WTC11 (cell line): ENCODE measurements at regions not wholly inside any gene's neighbourhood (a gene's known extent, or its start where the extent isn't known, plus 50 kb on each side); places are given as distances from the start of the nearest gene placed in this dataset.

Experiments used
- ATAC-seq: fragments of 200-7000 bp; cut with Tn5 transposase; 2 replicates; pipeline ENCODE4 v1.10.0; 2021; ENCODE audit warnings: mild to moderate bottlenecking, moderate library complexity
- CTCF ChIA-PET: fragments of 300-600 bp; sonication (Branson Sonifier 250); formaldehyde crosslinking; loops from one replicate; lab custom pipeline; 2021; ENCODE audit warnings: antibody characterized with exemption; lab: Charles Lee
- POLR2A ChIA-PET: fragments of 350-600 bp; sonication (Branson Sonifier 250); formaldehyde crosslinking; loops from one replicate; lab custom pipeline; 2021; ENCODE audit warnings: antibody characterized with exemption; lab: Charles Lee
- DNase-seq: peaks from one replicate; pipeline ENCODE4 v3.0.0; 2021; ENCODE audit warnings: low spot score
- H3K27ac Mint-ChIP-seq: 2 replicates; pipeline ENCODE4 v1.8.0; 2021; ENCODE audit warnings: mixed read lengths
- H3K27me3 Mint-ChIP-seq: 2 replicates; pipeline ENCODE4 v1.8.0; 2021; ENCODE audit warnings: low read depth, mild to moderate bottlenecking, moderate library complexity, mixed read lengths
- H3K36me3 Mint-ChIP-seq: 2 replicates; pipeline ENCODE4 v1.8.0; 2021; ENCODE audit warnings: mixed read lengths
- H3K4me1 Mint-ChIP-seq: 2 replicates; pipeline ENCODE4 v1.8.0; 2022; ENCODE audit warnings: mixed read lengths
- H3K4me3 Mint-ChIP-seq: 2 replicates; pipeline ENCODE4 v1.8.0; 2021; ENCODE audit warnings: mild to moderate bottlenecking, moderate library complexity, mixed read lengths
- H3K9me3 Mint-ChIP-seq: 2 replicates; pipeline ENCODE4 v1.8.0; 2021; ENCODE audit warnings: mixed read lengths
- CREM ChIP-seq: sonication (generic); formaldehyde crosslinking; IDR thresholded peaks from 2 replicates; pipeline ENCODE4 v1.8.1; 2022; ENCODE audit warnings: mild to moderate bottlenecking, missing genetic modification reagents, moderate library complexity
- ESRRA ChIP-seq: sonication (generic); formaldehyde crosslinking; IDR thresholded peaks from 2 replicates; pipeline ENCODE4 v1.8.1; 2022; ENCODE audit warnings: mild to moderate bottlenecking, missing genetic modification reagents, borderline replicate concordance
- FOXJ3 ChIP-seq: sonication (generic); formaldehyde crosslinking; IDR thresholded peaks from 2 replicates; pipeline ENCODE4 v1.9.0; 2021; ENCODE audit warnings: missing genetic modification reagents, mild to moderate bottlenecking, borderline replicate concordance
- FOXP1 ChIP-seq: sonication (generic); formaldehyde crosslinking; IDR thresholded peaks from 2 replicates; pipeline ENCODE4 v1.8.0; 2022; ENCODE audit warnings: missing genetic modification reagents, mild to moderate bottlenecking, moderate library complexity, borderline replicate concordance
- GRHL2 ChIP-seq: fragments of 250-450 bp; sonication (Bioruptor Pico); IDR thresholded peaks from 2 replicates; pipeline ENCODE4 v1.8.0; 2022; ENCODE audit warnings: mild to moderate bottlenecking, moderate library complexity; ENCODE audit not compliant: insufficient replicate concordance, severe bottlenecking
- NFE2L1 ChIP-seq: sonication (generic); formaldehyde crosslinking; IDR thresholded peaks from 2 replicates; pipeline ENCODE4 v1.8.1; 2023; ENCODE audit warnings: missing genetic modification reagents
- NFYB ChIP-seq: sonication (generic); formaldehyde crosslinking; conservative IDR thresholded peaks from 2 replicates; pipeline ENCODE4 v1.8.0; 2022; ENCODE audit warnings: low read depth, missing genetic modification reagents
- NR3C1 ChIP-seq: sonication (generic); formaldehyde crosslinking; conservative IDR thresholded peaks from 2 replicates; pipeline ENCODE4 v1.8.1; 2023; ENCODE audit warnings: low read depth, mild to moderate bottlenecking, missing genetic modification reagents
- OVOL2 ChIP-seq: fragments of 250-450 bp; sonication (Bioruptor Pico); IDR thresholded peaks from 2 replicates; pipeline ENCODE4 v1.9.0; 2021; ENCODE audit warnings: mild to moderate bottlenecking, borderline replicate concordance
- RELA ChIP-seq: sonication (generic); formaldehyde crosslinking; IDR thresholded peaks from 2 replicates; pipeline ENCODE4 v1.8.1; 2022; ENCODE audit warnings: missing genetic modification reagents, mild to moderate bottlenecking, borderline replicate concordance
- SMAD3 ChIP-seq: sonication (generic); formaldehyde crosslinking; IDR thresholded peaks from 2 replicates; pipeline ENCODE4 v1.8.0; 2022; ENCODE audit warnings: missing genetic modification reagents, mild to moderate bottlenecking, borderline replicate concordance
- SMAD4 ChIP-seq: sonication (generic); formaldehyde crosslinking; IDR thresholded peaks from 2 replicates; pipeline ENCODE4 v1.8.0; 2022; ENCODE audit warnings: mild to moderate bottlenecking, missing genetic modification reagents
- SP1 ChIP-seq: sonication (generic); formaldehyde crosslinking; conservative IDR thresholded peaks from 2 replicates; pipeline ENCODE4 v1.8.1; 2022; ENCODE audit warnings: missing genetic modification reagents
- TF ChIP-seq, protein P1 (sequence below): sonication (generic); formaldehyde crosslinking; IDR thresholded peaks from 2 replicates; pipeline ENCODE4 v1.8.1; 2022; ENCODE audit warnings: low read depth, mild to moderate bottlenecking, moderate library complexity, missing genetic modification reagents, borderline replicate concordance
- TF ChIP-seq, protein P2 (sequence below): sonication (generic); formaldehyde crosslinking; IDR thresholded peaks from 2 replicates; pipeline ENCODE4 v1.8.1; 2023; ENCODE audit warnings: mild to moderate bottlenecking, missing genetic modification reagents
- TF ChIP-seq, protein P3 (sequence below): sonication (generic); formaldehyde crosslinking; IDR thresholded peaks from 2 replicates; pipeline ENCODE4 v1.8.0; 2022; ENCODE audit warnings: mild to moderate bottlenecking, missing genetic modification reagents
- TF ChIP-seq, protein P4 (sequence below): sonication (generic); formaldehyde crosslinking; IDR thresholded peaks from 2 replicates; pipeline ENCODE4 v1.8.1; 2023; ENCODE audit warnings: mild to moderate bottlenecking, missing genetic modification reagents, moderate library complexity
- TF ChIP-seq, protein P5 (sequence below): sonication (generic); formaldehyde crosslinking; IDR thresholded peaks from 2 replicates; pipeline ENCODE4 v1.8.0; 2023; ENCODE audit warnings: mild to moderate bottlenecking, missing genetic modification reagents
- TF ChIP-seq, protein P6 (sequence below): sonication (generic); formaldehyde crosslinking; IDR thresholded peaks from 2 replicates; pipeline ENCODE4 v1.8.0; 2022; ENCODE audit warnings: mild to moderate bottlenecking, missing genetic modification reagents
- TF ChIP-seq, protein P7 (sequence below): sonication (generic); formaldehyde crosslinking; IDR thresholded peaks from 2 replicates; pipeline ENCODE4 v1.8.0; 2023; ENCODE audit warnings: missing genetic modification reagents
- TF ChIP-seq, protein P8 (sequence below): fragments of 250-450 bp; sonication (Bioruptor Pico); IDR thresholded peaks from 2 replicates; pipeline ENCODE4 v1.9.0; 2021; ENCODE audit warnings: mild to moderate bottlenecking

DNA sequence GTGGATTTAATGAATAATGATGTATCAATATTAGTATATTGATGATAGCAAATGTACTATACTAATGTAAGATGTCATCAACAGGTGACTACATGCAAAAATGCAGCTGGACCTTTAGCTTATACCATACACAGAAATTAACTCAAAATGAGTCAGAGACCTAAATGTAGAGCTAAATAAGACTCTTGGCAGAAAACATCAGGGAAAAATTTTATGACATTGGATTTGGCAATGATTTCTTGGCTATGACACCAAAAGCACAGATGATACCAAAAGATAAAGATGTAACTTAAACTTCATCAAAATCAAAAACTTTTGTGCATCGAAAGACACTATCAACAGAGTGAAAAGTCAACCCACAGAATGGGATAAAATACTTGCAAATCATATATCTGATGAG is 64.0 kb upstream of the CCL21 start:
- ChIA-PET CTCF (interaction anchor here (2.1 kb wide), 1 partner anchor 14 kb away, joined by 5 read pairs; no protein-coding TSS in a partner anchor), POLR2A (no interaction called here)
- H3K27ac Mint-ChIP-seq: no peak overlapping the region
- peaks cover 17% of the 10 kb centered on the region for H3K27me3 Mint-ChIP-seq
- H3K36me3 Mint-ChIP-seq: no peaks in the 10 kb centered on the region
- H3K9me3 Mint-ChIP-seq: no peaks in the 10 kb centered on the region
- no peak overlapping the region for H3K4me3 Mint-ChIP-seq
- TF ChIP-seq, protein P1, sequence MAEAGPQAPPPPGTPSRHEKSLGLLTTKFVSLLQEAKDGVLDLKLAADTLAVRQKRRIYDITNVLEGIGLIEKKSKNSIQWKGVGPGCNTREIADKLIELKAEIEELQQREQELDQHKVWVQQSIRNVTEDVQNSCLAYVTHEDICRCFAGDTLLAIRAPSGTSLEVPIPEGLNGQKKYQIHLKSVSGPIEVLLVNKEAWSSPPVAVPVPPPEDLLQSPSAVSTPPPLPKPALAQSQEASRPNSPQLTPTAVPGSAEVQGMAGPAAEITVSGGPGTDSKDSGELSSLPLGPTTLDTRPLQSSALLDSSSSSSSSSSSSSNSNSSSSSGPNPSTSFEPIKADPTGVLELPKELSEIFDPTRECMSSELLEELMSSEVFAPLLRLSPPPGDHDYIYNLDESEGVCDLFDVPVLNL: no peak
- no peak for TF ChIP-seq FOXP1 (CRISPR knock-in tag)
- TF ChIP-seq OVOL2 (CRISPR knock-in tag): no peak
- TF ChIP-seq, protein P2, sequence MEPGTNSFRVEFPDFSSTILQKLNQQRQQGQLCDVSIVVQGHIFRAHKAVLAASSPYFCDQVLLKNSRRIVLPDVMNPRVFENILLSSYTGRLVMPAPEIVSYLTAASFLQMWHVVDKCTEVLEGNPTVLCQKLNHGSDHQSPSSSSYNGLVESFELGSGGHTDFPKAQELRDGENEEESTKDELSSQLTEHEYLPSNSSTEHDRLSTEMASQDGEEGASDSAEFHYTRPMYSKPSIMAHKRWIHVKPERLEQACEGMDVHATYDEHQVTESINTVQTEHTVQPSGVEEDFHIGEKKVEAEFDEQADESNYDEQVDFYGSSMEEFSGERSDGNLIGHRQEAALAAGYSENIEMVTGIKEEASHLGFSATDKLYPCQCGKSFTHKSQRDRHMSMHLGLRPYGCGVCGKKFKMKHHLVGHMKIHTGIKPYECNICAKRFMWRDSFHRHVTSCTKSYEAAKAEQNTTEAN (CRISPR knock-in tag): no peak
- TF ChIP-seq SMAD4 (CRISPR knock-in tag): no peak
- TF ChIP-seq, protein P3, sequence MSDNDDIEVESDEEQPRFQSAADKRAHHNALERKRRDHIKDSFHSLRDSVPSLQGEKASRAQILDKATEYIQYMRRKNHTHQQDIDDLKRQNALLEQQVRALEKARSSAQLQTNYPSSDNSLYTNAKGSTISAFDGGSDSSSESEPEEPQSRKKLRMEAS (CRISPR knock-in tag): no peak
- TF ChIP-seq NR3C1 (CRISPR knock-in tag): no peak
- TF ChIP-seq, protein P4, sequence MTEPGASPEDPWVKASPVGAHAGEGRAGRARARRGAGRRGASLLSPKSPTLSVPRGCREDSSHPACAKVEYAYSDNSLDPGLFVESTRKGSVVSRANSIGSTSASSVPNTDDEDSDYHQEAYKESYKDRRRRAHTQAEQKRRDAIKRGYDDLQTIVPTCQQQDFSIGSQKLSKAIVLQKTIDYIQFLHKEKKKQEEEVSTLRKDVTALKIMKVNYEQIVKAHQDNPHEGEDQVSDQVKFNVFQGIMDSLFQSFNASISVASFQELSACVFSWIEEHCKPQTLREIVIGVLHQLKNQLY (CRISPR knock-in tag): no peak
- TF ChIP-seq NFE2L1 (CRISPR knock-in tag): no peak
- TF ChIP-seq CREM (CRISPR knock-in tag): no peak
- no peak for TF ChIP-seq SMAD3 (CRISPR knock-in tag)
- no peak for TF ChIP-seq ESRRA (CRISPR knock-in tag)
- TF ChIP-seq RELA: no peak
- TF ChIP-seq GRHL2: no peak
- TF ChIP-seq, protein P5, sequence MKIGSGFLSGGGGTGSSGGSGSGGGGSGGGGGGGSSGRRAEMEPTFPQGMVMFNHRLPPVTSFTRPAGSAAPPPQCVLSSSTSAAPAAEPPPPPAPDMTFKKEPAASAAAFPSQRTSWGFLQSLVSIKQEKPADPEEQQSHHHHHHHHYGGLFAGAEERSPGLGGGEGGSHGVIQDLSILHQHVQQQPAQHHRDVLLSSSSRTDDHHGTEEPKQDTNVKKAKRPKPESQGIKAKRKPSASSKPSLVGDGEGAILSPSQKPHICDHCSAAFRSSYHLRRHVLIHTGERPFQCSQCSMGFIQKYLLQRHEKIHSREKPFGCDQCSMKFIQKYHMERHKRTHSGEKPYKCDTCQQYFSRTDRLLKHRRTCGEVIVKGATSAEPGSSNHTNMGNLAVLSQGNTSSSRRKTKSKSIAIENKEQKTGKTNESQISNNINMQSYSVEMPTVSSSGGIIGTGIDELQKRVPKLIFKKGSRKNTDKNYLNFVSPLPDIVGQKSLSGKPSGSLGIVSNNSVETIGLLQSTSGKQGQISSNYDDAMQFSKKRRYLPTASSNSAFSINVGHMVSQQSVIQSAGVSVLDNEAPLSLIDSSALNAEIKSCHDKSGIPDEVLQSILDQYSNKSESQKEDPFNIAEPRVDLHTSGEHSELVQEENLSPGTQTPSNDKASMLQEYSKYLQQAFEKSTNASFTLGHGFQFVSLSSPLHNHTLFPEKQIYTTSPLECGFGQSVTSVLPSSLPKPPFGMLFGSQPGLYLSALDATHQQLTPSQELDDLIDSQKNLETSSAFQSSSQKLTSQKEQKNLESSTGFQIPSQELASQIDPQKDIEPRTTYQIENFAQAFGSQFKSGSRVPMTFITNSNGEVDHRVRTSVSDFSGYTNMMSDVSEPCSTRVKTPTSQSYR (CRISPR knock-in tag): no peak
- TF ChIP-seq, protein P6, sequence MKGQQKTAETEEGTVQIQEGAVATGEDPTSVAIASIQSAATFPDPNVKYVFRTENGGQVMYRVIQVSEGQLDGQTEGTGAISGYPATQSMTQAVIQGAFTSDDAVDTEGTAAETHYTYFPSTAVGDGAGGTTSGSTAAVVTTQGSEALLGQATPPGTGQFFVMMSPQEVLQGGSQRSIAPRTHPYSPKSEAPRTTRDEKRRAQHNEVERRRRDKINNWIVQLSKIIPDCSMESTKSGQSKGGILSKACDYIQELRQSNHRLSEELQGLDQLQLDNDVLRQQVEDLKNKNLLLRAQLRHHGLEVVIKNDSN (CRISPR knock-in tag): no peak
- TF ChIP-seq, protein P7, sequence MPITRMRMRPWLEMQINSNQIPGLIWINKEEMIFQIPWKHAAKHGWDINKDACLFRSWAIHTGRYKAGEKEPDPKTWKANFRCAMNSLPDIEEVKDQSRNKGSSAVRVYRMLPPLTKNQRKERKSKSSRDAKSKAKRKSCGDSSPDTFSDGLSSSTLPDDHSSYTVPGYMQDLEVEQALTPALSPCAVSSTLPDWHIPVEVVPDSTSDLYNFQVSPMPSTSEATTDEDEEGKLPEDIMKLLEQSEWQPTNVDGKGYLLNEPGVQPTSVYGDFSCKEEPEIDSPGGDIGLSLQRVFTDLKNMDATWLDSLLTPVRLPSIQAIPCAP (CRISPR knock-in tag): no peak
- peaks cover 4% of the 10 kb centered on the region for H3K4me1 Mint-ChIP-seq
- ATAC-seq (no peak), DNase-seq (no peak)

DNA sequence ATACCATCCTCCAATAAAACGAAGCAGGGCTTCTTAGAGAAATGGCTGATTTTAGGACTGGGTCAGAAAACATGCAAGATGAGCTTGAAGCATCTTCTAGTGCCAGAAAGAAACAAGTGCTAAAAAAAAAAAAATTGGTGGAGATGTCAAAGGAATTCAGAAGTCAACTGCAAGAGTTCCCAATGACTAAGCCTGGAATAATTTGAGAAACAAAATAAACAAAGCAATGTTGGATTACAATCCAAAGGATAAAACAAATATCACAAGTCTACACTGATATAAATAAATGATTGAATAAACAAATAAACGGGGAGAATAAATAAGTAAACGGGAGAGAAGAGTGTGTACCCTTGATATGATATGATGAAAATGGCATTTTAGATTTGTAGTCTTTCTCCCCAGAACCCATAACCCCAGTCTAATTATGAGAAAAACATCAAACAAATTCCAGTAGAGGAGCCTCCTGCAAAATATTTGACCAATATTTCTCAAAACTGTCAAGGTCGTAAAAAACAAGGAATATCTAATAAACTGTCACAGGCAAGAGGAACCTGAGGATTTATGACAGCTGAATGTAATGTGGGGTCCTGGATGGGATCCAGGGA is 63.5 kb upstream of the CCL21 start:
- TF ChIP-seq, protein P8, sequence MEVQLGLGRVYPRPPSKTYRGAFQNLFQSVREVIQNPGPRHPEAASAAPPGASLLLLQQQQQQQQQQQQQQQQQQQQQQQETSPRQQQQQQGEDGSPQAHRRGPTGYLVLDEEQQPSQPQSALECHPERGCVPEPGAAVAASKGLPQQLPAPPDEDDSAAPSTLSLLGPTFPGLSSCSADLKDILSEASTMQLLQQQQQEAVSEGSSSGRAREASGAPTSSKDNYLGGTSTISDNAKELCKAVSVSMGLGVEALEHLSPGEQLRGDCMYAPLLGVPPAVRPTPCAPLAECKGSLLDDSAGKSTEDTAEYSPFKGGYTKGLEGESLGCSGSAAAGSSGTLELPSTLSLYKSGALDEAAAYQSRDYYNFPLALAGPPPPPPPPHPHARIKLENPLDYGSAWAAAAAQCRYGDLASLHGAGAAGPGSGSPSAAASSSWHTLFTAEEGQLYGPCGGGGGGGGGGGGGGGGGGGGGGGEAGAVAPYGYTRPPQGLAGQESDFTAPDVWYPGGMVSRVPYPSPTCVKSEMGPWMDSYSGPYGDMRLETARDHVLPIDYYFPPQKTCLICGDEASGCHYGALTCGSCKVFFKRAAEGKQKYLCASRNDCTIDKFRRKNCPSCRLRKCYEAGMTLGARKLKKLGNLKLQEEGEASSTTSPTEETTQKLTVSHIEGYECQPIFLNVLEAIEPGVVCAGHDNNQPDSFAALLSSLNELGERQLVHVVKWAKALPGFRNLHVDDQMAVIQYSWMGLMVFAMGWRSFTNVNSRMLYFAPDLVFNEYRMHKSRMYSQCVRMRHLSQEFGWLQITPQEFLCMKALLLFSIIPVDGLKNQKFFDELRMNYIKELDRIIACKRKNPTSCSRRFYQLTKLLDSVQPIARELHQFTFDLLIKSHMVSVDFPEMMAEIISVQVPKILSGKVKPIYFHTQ (CRISPR knock-in tag): no peak
- TF ChIP-seq FOXJ3 (CRISPR knock-in tag): no peak
- TF ChIP-seq SP1 (CRISPR knock-in tag): no peak
- TF ChIP-seq NFYB: no peak
- TF ChIP-seq, all 79 proteins: peak for 0
- peaks cover 12% of the 10 kb centered on the region for H3K27me3 Mint-ChIP-seq
- no peak overlapping the region for H3K27ac Mint-ChIP-seq
- H3K4me1 Mint-ChIP-seq: peaks cover 4% of the 10 kb centered on the region
- POLR2A ChIA-PET: no interaction called here
- ATAC-seq (no peak), DNase-seq (no peak)
- H3K4me3 Mint-ChIP-seq: no peak overlapping the region
- CTCF ChIA-PET: interaction anchor here (1.5 to 2.4 kb wide), 3 partner anchors 13 to 139 kb away, joined by 3 to 7 read pairs (median 5); no protein-coding TSS in a partner anchor
- H3K9me3 Mint-ChIP-seq: peaks cover 4% of the 10 kb centered on the region
- H3K36me3 Mint-ChIP-seq: peaks cover 3% of the 10 kb centered on the region
